RWPE1 (cell line): ENCODE measurements at regions not wholly inside any gene's neighbourhood (a gene's known extent, or its start where the extent isn't known, plus 50 kb on each side); places are given as distances from the start of the nearest gene placed in this dataset.

ENCODE experiments used
- CTCF ChIA-PET: fragments of 350-600 bp; sonication (Branson Sonifier 250); formaldehyde crosslinking; extraction: SDS; loops from one replicate; lab custom pipeline; 2021; lab: Yijun Ruan, JAX
- POLR2A ChIA-PET: fragments of 400-600 bp; formaldehyde crosslinking; extraction: SDS; loops from one replicate; lab custom pipeline; 2020; ENCODE audit warnings: antibody characterized with exemption; ENCODE audit not compliant: low non-redundant PET; lab: Yijun Ruan, JAX
- DNase-seq: peaks from one replicate; pipeline ENCODE4 v3.0.0; 2012; ENCODE audit warnings: low spot score
- H3K27ac ChIP-seq: fragments of 450-650 bp; 2 replicates; pipeline ENCODE4 v1.5.1; 2017
- CTCF ChIP-seq: fragments of 450-650 bp; conservative IDR thresholded peaks from 2 replicates; pipeline ENCODE4 v1.5.1; 2017; ENCODE audit warnings: low read depth, mild to moderate bottlenecking

GRCh38 chr6:66993272-66993671 lies 1286.2 kb upstream of the EYS start:
- no peak for DNase-seq
- ChIA-PET POLR2A (no interaction called here), CTCF (no interaction called here)
- no peak for TF ChIP-seq CTCF
- H3K27ac ChIP-seq = no peak overlapping the region

DNA sequence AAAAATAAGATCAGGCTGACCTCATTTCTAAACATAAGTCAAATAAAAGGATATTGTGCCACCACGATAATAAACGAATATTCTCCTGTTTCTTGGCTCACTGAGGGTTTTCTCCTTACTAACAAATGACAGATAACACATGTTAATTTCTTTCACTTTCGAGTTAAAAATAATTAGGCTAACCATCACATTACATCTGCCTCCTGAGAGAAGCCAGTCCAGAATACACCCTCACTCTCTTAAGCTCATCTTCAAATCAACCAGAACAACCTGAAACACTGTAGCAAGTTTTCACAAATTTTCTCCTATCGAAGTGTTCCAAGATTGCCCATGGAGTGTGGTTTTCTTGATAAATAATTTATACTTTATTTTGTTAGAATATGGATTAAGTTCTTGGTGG lies 1285.6 kb upstream of the EYS start:
- DNase-seq = no peak
- CTCF ChIA-PET = no interaction called here
- POLR2A ChIA-PET = no interaction called here
- no peak overlapping the region for H3K27ac ChIP-seq
- TF ChIP-seq CTCF = no peak

DNA sequence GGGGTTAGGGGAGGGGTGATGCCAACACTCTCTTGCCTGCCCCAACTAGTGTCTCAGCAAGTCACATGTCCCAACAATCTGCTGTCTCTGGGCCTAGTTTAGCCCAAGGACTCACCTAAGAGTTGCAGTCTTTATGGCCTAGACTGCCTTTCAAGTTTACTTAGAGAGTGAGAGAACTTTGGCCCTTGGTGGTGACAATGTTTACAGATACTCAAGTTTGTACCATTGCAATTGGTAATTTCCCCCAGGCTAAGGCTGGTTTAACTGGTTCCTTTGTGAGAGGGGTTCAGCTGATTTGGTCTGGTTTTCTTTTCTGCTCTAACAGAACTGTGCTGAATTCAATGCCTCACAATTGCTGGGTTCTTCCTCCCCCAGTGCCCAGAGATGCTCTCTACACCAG lies 1279.9 kb upstream of the EYS start:
- DNase-seq = no peak
- no peak overlapping the region for H3K27ac ChIP-seq
- CTCF ChIA-PET = no interaction called here
- TF ChIP-seq CTCF = no peak
- POLR2A ChIA-PET = no interaction called here

DNA sequence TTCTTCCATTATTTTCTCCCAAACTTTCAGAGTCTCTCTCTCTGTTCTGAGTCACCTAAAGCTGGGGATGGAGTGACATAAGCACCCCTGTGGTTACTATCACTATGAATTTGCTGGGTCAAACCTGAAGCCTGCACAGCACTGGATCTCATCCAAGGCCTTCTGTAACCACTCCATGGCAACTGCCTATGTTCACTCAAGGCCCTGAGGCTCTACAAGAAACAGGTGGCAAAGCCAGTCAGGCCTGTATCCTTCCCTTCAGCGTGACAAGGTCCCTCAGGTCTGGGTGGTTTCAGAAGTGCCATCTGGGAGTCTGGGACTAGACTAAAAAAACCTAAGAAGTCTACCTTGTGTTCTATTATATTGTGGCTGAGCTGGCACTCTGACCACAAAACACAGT lies 1278.8 kb upstream of the EYS start:
- DNase-seq = no peak

DNA sequence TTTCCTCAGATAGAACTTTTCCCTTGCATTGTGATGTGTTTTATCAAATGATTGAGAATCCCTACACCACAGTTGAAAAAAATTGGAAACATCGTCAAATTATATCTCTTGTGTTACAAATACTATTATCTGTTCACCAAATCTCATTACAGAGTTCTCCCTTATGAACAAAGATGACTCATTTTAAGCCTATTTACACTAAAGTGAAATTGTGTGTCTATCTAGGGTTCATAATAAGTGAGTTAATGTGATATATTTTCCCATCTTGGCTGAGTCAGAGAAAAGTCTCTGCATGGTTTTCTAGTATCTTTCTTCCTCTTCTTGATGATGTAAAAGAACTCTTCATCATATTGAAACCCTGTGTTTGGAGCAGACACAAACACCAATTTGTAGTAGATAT lies 1263.3 kb upstream of the EYS start:
- H3K27ac ChIP-seq = no peak overlapping the region
- CTCF ChIA-PET = no interaction called here
- TF ChIP-seq CTCF = no peak
- POLR2A ChIA-PET = no interaction called here
- DNase-seq = no peak

More for the DNA sequence above, 1278.8 kb upstream of the EYS start:
- no peak for TF ChIP-seq CTCF
- POLR2A ChIA-PET = no interaction called here
- H3K27ac ChIP-seq = no peak overlapping the region
- CTCF ChIA-PET = no interaction called here

DNA sequence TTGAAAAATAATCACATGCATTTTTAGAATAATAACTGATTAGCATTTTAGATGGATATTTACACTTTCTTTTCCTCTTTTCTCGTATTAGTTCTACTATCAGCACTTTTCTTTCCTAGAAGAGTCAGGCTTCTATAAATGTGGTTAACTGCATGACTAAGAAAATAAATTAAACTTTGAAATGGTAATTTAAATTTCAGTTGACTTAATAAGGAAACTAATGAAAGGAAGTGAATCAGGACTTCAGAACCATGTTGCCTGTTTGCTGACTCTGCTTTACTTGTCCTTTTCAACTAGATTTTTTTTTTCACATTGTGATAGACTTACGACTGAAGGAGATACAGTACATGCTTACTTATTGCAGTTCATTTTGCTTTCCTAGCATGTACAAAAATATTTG lies 1258.2 kb upstream of the EYS start:
- POLR2A ChIA-PET = no interaction called here
- CTCF ChIA-PET = interaction anchor here (0.6 kb wide), 1 partner anchor 50 kb away, joined by 8 read pairs; no protein-coding TSS in a partner anchor
- no peak for DNase-seq
- no peak overlapping the region for H3K27ac ChIP-seq
- no peak for TF ChIP-seq CTCF

DNA sequence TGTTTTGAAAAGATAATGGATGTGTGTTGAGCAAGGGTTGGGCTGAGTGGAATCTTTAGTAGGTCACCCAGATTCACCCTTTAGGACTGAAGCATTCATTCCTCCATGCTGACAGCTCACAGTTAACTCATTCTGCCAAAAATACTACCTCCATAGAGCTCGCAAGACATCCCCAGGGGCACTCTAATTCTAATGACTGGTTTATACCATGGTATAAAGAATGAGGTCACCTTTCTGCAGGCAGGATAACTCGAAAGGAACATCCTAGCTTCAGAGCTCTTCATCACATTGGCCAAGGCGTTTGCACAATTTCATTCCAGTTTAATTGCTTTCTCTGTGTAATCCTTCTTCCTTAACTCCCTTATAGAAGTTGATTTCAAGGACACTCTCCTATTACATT lies 1257.2 kb upstream of the EYS start:
- ChIA-PET CTCF (no interaction called here), POLR2A (no interaction called here)
- DNase-seq = no peak
- H3K27ac ChIP-seq = no peak overlapping the region
- TF ChIP-seq CTCF = no peak
